Ishikawa (cell line): ENCODE measurements at regions not wholly inside any gene's neighbourhood (a gene's known extent, or its start where the extent isn't known, plus 50 kb on each side); places are given as distances from the start of the nearest gene placed in this dataset.

ENCODE experiments used
- CEBPB ChIP-seq: IDR thresholded peaks from 2 replicates; pipeline ENCODE4 v1.6.1; 2012
- EGR1 ChIP-seq: IDR thresholded peaks from 2 replicates; pipeline ENCODE4 v1.6.1; 2012
- EP300 ChIP-seq: IDR thresholded peaks from 2 replicates; pipeline ENCODE4 v1.6.1; 2012; ENCODE audit warnings: borderline replicate concordance
- RAD21 ChIP-seq: IDR thresholded peaks from 2 replicates; pipeline ENCODE4 v1.6.1; 2012; ENCODE audit warnings: low read depth
- TAF1 ChIP-seq: IDR thresholded peaks from 2 replicates; pipeline ENCODE4 v1.6.1; 2012; ENCODE audit warnings: low read depth, mild to moderate bottlenecking
- YY1 ChIP-seq: IDR thresholded peaks from 2 replicates; pipeline ENCODE4 v1.6.1; 2012; ENCODE audit warnings: low read depth
- TF ChIP-seq, protein P1 (sequence below): IDR thresholded peaks from 2 replicates; pipeline ENCODE4 v1.6.1; 2012; ENCODE audit warnings: low read depth, mild to moderate bottlenecking
- TF ChIP-seq, protein P2 (sequence below): IDR thresholded peaks from 2 replicates; pipeline ENCODE4 v1.6.1; 2012
- TF ChIP-seq, protein P3 (sequence below): IDR thresholded peaks from 2 replicates; pipeline ENCODE4 v1.6.1; 2012

DNA sequence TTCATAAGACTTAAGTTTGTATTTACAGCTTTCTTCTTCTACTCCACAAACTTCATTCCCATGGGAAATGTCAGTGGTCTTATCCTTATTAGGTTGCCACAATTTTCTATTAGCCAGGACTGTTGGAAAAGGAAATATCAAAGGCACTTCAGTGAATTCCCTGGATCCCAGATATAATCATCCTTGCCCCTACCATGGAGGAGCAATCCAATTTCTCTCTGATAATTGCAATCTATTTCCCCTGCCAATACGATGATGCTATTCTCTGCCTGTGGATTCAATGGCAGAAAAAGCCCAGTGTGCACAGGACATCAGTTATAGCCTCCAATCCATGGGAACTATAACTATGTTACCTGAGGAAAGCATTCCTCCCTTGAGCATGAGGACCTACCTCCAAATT, 536.4 kb upstream of the UBE2E2 start:
- TF ChIP-seq, protein P1, sequence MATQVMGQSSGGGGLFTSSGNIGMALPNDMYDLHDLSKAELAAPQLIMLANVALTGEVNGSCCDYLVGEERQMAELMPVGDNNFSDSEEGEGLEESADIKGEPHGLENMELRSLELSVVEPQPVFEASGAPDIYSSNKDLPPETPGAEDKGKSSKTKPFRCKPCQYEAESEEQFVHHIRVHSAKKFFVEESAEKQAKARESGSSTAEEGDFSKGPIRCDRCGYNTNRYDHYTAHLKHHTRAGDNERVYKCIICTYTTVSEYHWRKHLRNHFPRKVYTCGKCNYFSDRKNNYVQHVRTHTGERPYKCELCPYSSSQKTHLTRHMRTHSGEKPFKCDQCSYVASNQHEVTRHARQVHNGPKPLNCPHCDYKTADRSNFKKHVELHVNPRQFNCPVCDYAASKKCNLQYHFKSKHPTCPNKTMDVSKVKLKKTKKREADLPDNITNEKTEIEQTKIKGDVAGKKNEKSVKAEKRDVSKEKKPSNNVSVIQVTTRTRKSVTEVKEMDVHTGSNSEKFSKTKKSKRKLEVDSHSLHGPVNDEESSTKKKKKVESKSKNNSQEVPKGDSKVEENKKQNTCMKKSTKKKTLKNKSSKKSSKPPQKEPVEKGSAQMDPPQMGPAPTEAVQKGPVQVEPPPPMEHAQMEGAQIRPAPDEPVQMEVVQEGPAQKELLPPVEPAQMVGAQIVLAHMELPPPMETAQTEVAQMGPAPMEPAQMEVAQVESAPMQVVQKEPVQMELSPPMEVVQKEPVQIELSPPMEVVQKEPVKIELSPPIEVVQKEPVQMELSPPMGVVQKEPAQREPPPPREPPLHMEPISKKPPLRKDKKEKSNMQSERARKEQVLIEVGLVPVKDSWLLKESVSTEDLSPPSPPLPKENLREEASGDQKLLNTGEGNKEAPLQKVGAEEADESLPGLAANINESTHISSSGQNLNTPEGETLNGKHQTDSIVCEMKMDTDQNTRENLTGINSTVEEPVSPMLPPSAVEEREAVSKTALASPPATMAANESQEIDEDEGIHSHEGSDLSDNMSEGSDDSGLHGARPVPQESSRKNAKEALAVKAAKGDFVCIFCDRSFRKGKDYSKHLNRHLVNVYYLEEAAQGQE, result no peak
- TF ChIP-seq EP300 (no peak), TAF1 (no peak), YY1 (no peak), CEBPB (no peak), RAD21 (no peak), EGR1 (no peak)
- TF ChIP-seq, protein P2, sequence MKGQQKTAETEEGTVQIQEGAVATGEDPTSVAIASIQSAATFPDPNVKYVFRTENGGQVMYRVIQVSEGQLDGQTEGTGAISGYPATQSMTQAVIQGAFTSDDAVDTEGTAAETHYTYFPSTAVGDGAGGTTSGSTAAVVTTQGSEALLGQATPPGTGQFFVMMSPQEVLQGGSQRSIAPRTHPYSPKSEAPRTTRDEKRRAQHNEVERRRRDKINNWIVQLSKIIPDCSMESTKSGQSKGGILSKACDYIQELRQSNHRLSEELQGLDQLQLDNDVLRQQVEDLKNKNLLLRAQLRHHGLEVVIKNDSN, result no peak
- TF ChIP-seq, protein P3, sequence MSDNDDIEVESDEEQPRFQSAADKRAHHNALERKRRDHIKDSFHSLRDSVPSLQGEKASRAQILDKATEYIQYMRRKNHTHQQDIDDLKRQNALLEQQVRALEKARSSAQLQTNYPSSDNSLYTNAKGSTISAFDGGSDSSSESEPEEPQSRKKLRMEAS, result no peak
